Neural cell (in vitro differentiated cells): ENCODE measurements at regions not wholly inside any gene's neighbourhood (a gene's known extent, or its start where the extent isn't known, plus 50 kb on each side); places are given as distances from the start of the nearest gene placed in this dataset.

Source experiments
- H2AFZ ChIP-seq: fragments of 200-600, 300-800 bp; sonication (generic), shearing (Covaris generic); 2 replicates; pipeline ENCODE4 v1.6.0; 2014; ENCODE audit warnings: low read depth, mild to moderate bottlenecking, antibody characterized with exemption, low read length, moderate library complexity
- H3F3A ChIP-seq: fragments of 200-600 bp; shearing (Covaris generic); 2 replicates; pipeline ENCODE4 v1.6.1; 2016; ENCODE audit warnings: mild to moderate bottlenecking, moderate library complexity, mixed read lengths, antibody characterized with exemption, low read length; ENCODE audit not compliant: insufficient read depth, poor library complexity, severe bottlenecking
- H3K27ac ChIP-seq: fragments of 200-600, 300-800 bp; sonication (generic), shearing (Covaris generic); 2 replicates; pipeline ENCODE4 v1.5.1; 2014; ENCODE audit warnings: mild to moderate bottlenecking, low read length, moderate library complexity
- H3K27me3 ChIP-seq: fragments of 300-800, 200-600 bp; sonication (generic), shearing (Covaris generic); 2 replicates; pipeline ENCODE4 v1.6.0; 2014; ENCODE audit warnings: mild to moderate bottlenecking, low read depth, low read length, moderate library complexity; ENCODE audit not compliant: insufficient read depth
- H3K36me3 ChIP-seq: fragments of 300-800, 200-600 bp; sonication (generic), shearing (Covaris generic); 2 replicates; pipeline ENCODE4 v1.5.1; 2014; ENCODE audit warnings: mild to moderate bottlenecking, antibody characterized with exemption, low read length, moderate library complexity; ENCODE audit not compliant: insufficient read depth
- H3K4me2 ChIP-seq: fragments of 300-800, 200-600 bp; sonication (generic), shearing (Covaris generic); 2 replicates; pipeline ENCODE4 v1.6.0; 2014; ENCODE audit warnings: mild to moderate bottlenecking, low read length
- H3K4me3 ChIP-seq: fragments of 300-800, 200-600 bp; sonication (generic), shearing (Covaris generic); 2 replicates; pipeline ENCODE4 v1.5.1; 2014; ENCODE audit warnings: mild to moderate bottlenecking, low read length, moderate library complexity
- H3K79me2 ChIP-seq: fragments of 200-600 bp; shearing (Covaris generic); replicated peaks from 2 replicates; pipeline ENCODE4 v1.6.0; 2014; ENCODE audit warnings: mild to moderate bottlenecking, low read length, moderate library complexity; ENCODE audit not compliant: insufficient read depth
- H3K9ac ChIP-seq: fragments of 300-800, 200-600 bp; sonication (generic), shearing (Covaris generic); 2 replicates; pipeline ENCODE4 v1.6.1; 2016; ENCODE audit warnings: mild to moderate bottlenecking, low read length, mixed read lengths
- H3K9me2 ChIP-seq: fragments of 200-600 bp; shearing (Covaris generic); 2 replicates; pipeline ENCODE4 v1.6.1; 2016; ENCODE audit warnings: mild to moderate bottlenecking, low read length, mixed read lengths; ENCODE audit not compliant: insufficient read depth
- H3K9me3 ChIP-seq: fragments of 200-600, 300-800 bp; sonication (generic), shearing (Covaris generic); 2 replicates; pipeline ENCODE4 v1.6.1; 2016; ENCODE audit warnings: mild to moderate bottlenecking, mixed run types, low read length, moderate library complexity, mixed read lengths
- H4K20me1 ChIP-seq: fragments of 200-600 bp; shearing (Covaris generic); 2 replicates; pipeline ENCODE4 v1.6.1; 2016; ENCODE audit warnings: mild to moderate bottlenecking, mixed run types; ENCODE audit not compliant: insufficient read depth
- CTCF ChIP-seq: fragments of 450-650 bp; IDR thresholded peaks from 2 replicates; pipeline ENCODE4 v1.5.1; 2014; ENCODE audit warnings: antibody characterized with exemption, mild to moderate bottlenecking, moderate library complexity; ENCODE audit not compliant: poor library complexity, severe bottlenecking
- EP300 ChIP-seq: fragments of 450-650 bp; conservative IDR thresholded peaks from 2 replicates; pipeline ENCODE4 v1.6.1; 2014; ENCODE audit warnings: antibody characterized with exemption, mild to moderate bottlenecking, moderate library complexity; ENCODE audit not compliant: poor library complexity, severe bottlenecking
- EZH2 ChIP-seq: fragments of 200-600, 300-800 bp; shearing (Covaris generic), sonication (generic); IDR thresholded peaks from 2 replicates; pipeline ENCODE4 v1.6.1; 2014; ENCODE audit warnings: antibody characterized with exemption, low read length, borderline replicate concordance, mild to moderate bottlenecking; ENCODE audit not compliant: insufficient read depth, poor library complexity, severe bottlenecking
- MXI1 ChIP-seq: fragments of 450-650 bp; conservative IDR thresholded peaks from 2 replicates; pipeline ENCODE4 v1.6.1; 2014; ENCODE audit warnings: antibody characterized with exemption, mild to moderate bottlenecking; ENCODE audit not compliant: poor library complexity, severe bottlenecking
- POLR2AphosphoS5 ChIP-seq: IDR thresholded peaks from 2 replicates; pipeline ENCODE4 v1.6.1; 2012
- RAD21 ChIP-seq: fragments of 450-650 bp; conservative IDR thresholded peaks from 2 replicates; pipeline ENCODE4 v1.6.1; 2014; ENCODE audit warnings: antibody characterized with exemption, mild to moderate bottlenecking, moderate library complexity
- REST ChIP-seq: IDR thresholded peaks from 2 replicates; pipeline ENCODE4 v1.6.1; 2012; ENCODE audit warnings: borderline replicate concordance
- SMC3 ChIP-seq: fragments of 450-650 bp; conservative IDR thresholded peaks from 2 replicates; pipeline ENCODE4 v1.6.1; 2014; ENCODE audit warnings: antibody characterized with exemption, mild to moderate bottlenecking, moderate library complexity; ENCODE audit not compliant: poor library complexity
- TAF1 ChIP-seq: IDR thresholded peaks from 2 replicates; pipeline ENCODE4 v1.6.1; 2012; ENCODE audit warnings: low read depth

- Histone ChIP-seq H3K36me3 (no peaks in the 10 kb centered on the region), H3K9ac (no peak overlapping the region), H4K20me1 (no peaks in the 10 kb centered on the region), H3K4me3 (no peak overlapping the region), H3K27me3 (no peaks in the 10 kb centered on the region), H3K9me3 (no peaks in the 10 kb centered on the region), H2AFZ (no peak overlapping the region), H3K27ac (no peak overlapping the region), H3K9me2 (no peaks in the 10 kb centered on the region), H3K4me2 (no peak overlapping the region), H3K79me2 (no peaks in the 10 kb centered on the region), H3F3A (no peaks in the 10 kb centered on the region)
- TF ChIP-seq POLR2AphosphoS5 (no peak), CTCF (no peak), TAF1 (no peak), SMC3 (no peak)
These were observed 151.5 kb upstream of the RNPC3 start for GRCh38 chr1:103373991-103374390.

GRCh38 chr1:103372866-103373265 is 152.6 kb upstream of the RNPC3 start:
- no peaks in the 10 kb centered on the region for H3K79me2 ChIP-seq
- no peaks in the 10 kb centered on the region for H3K27me3 ChIP-seq
- H3K36me3 ChIP-seq = no peaks in the 10 kb centered on the region
- H2AFZ ChIP-seq = no peak overlapping the region
- H3K4me2 ChIP-seq = no peak overlapping the region
- H3K4me3 ChIP-seq = no peak overlapping the region
- H3K9me2 ChIP-seq = no peaks in the 10 kb centered on the region
- no peak overlapping the region for H3K27ac ChIP-seq
- H3K9me3 ChIP-seq = no peaks in the 10 kb centered on the region
- H3K9ac ChIP-seq = no peak overlapping the region
- no peaks in the 10 kb centered on the region for H3F3A ChIP-seq
- TF ChIP-seq CTCF = no peak
- TF ChIP-seq EP300 = no peak
- TF ChIP-seq EZH2 = no peak
- no peak for TF ChIP-seq RAD21
- no peak for TF ChIP-seq TAF1
- TF ChIP-seq POLR2AphosphoS5 = no peak
- TF ChIP-seq SMC3 = no peak
- no peak for TF ChIP-seq MXI1
- TF ChIP-seq REST = no peak
- H4K20me1 ChIP-seq = no peaks in the 10 kb centered on the region
